AG04449 (cell line): ENCODE measurements at regions not wholly inside any gene's neighbourhood (a gene's known extent, or its start where the extent isn't known, plus 50 kb on each side); places are given as distances from the start of the nearest gene placed in this dataset.
"Not testable (repeated sequence)": the region's sequence is repeated elsewhere in the genome, so short reads cannot be mapped to it uniquely, and the experiment has no call there.

Experiments used
- CTCF ChIA-PET: fragments of 350-600 bp; formaldehyde crosslinking; extraction: SDS; loops from one replicate; lab custom pipeline; 2021; ENCODE audit warnings: antibody characterized with exemption; lab: Yijun Ruan, JAX
- POLR2A ChIA-PET: fragments of 400-600, 350-600 bp; formaldehyde crosslinking; extraction: SDS; loops from one replicate; lab custom pipeline; 2020; ENCODE audit warnings: antibody characterized with exemption, inconsistent platforms; lab: Yijun Ruan, JAX
- DNase-seq: peaks from one replicate; pipeline ENCODE4 v3.0.0-alpha.2; 2010; ENCODE audit warnings: low read depth, low spot score
- H3K4me3 ChIP-seq: 2 replicates; pipeline ENCODE4 v1.5.1; 2011; ENCODE audit warnings: low read depth, mild to moderate bottlenecking, control low read depth, low read length
- CTCF ChIP-seq: IDR thresholded peaks from one replicate; pipeline ENCODE4 v1.5.1; 2011; ENCODE audit warnings: mild to moderate bottlenecking, moderate library complexity, low read length, control low read depth, inconsistent platforms; ENCODE audit not compliant: insufficient read depth; ENCODE audit errors: missing control alignments

- no peak overlapping the region for H3K4me3 ChIP-seq
- no peak for DNase-seq
- TF ChIP-seq CTCF: no peak
- ChIA-PET CTCF (no interaction called here), POLR2A (no interaction called here)
Measured at GRCh38 chr4:184958923-184959210, 59.4 kb upstream of the HELT start.

GRCh38 chr4:184959309-184959708, 59.0 kb upstream of the HELT start:
- H3K4me3 ChIP-seq: no peak overlapping the region
- ChIA-PET CTCF (no interaction called here), POLR2A (no interaction called here)
- DNase-seq: no peak
- TF ChIP-seq CTCF: no peak

- H3K4me3 ChIP-seq: no peak overlapping the region
- ChIA-PET POLR2A (no interaction called here), CTCF (no interaction called here)
- DNase-seq: no peak
- TF ChIP-seq CTCF: no peak
Measured at GRCh38 chr4:184959786-184960185, 58.5 kb upstream of the HELT start.

- TF ChIP-seq CTCF: no peak
- H3K4me3 ChIP-seq: no peak overlapping the region
- ChIA-PET CTCF (no interaction called here), POLR2A (interaction anchor here (0.5 kb wide), 1 partner anchor 454 kb away, joined by 3 read pairs; no protein-coding TSS in a partner anchor)
- no peak for DNase-seq
Measured at GRCh38 chr4:184960505-184960971, 57.8 kb upstream of the HELT start.

- no peak for TF ChIP-seq CTCF
- ChIA-PET POLR2A (no interaction called here), CTCF (no interaction called here)
- H3K4me3 ChIP-seq: no peak overlapping the region
- no peak for DNase-seq
Measured at GRCh38 chr4:184961660-184962059, 56.6 kb upstream of the HELT start.

GRCh38 chr4:184962125-184962638, 56.1 kb upstream of the HELT start:
- ChIA-PET CTCF (no interaction called here), POLR2A (no interaction called here)
- H3K4me3 ChIP-seq: no peak overlapping the region
- no peak for DNase-seq
- no peak for TF ChIP-seq CTCF

GRCh38 chr4:184965230-184966050, 52.9 kb upstream of the HELT start:
- POLR2A ChIA-PET, CTCF ChIA-PET, DNase-seq, H3K4me3 ChIP-seq: not testable (repeated sequence)

- H3K4me3 ChIP-seq, DNase-seq, POLR2A ChIA-PET, CTCF ChIA-PET: not testable (repeated sequence)
Measured at GRCh38 chr4:184966051-184966691, 52.1 kb upstream of the HELT start.

GRCh38 chr4:184967699-184968098, 50.6 kb upstream of the HELT start:
- DNase-seq, CTCF ChIA-PET, POLR2A ChIA-PET, H3K4me3 ChIP-seq: not testable (repeated sequence)
